K562 (cell line): ENCODE measurements at regions not wholly inside any gene's neighbourhood (a gene's known extent, or its start where the extent isn't known, plus 50 kb on each side); places are given as distances from the start of the nearest gene placed in this dataset.

Experiments used
- ATAC-seq: fragments of 200-7000 bp; cut with Tn5 transposase; 3 replicates; pipeline ENCODE4 v1.9.1; 2020; ENCODE audit warnings: moderate library complexity
- BruUV-seq: library from RNA; stranded (reverse); fragments of 400-500 nt; replicated peaks from 2 replicates; lab custom pipeline; 2021; lab: Mats Ljungman, UMichigan
- CTCF ChIA-PET: fragments of 300-600 bp; formaldehyde crosslinking; extraction: SDS; loops from one replicate; lab custom pipeline; 2021; ENCODE audit warnings: low intra/inter-chr PET ratio; lab: Yijun Ruan, JAX
- POLR2A ChIA-PET: fragments of 300-600, 350-650 bp; sonication (Branson Sonifier 250); formaldehyde crosslinking; extraction: SDS; loops from one replicate; lab custom pipeline; 2021; ENCODE audit warnings: antibody characterized with exemption, inconsistent platforms; lab: Yijun Ruan, JAX
- DNase-seq, 4 experiments: peaks; one replicate each; pipeline versions ENCODE4 v3.0.0 to v3.0.0-alpha.2; 2011 to 2018; ENCODE audit warnings: low spot score in 3 of 4, mixed read lengths in 3 of 4; ENCODE audit errors: extremely low read depth in 1 of 4
- FAIRE-seq: peaks from 2 replicates; lab custom pipeline; 2011; peaks lifted over from hg19 to GRCh38; lab: Jason Lieb, UNC
- H2AFZ ChIP-seq: 2 replicates; pipeline ENCODE4 v1.6.0; 2011; ENCODE audit warnings: low read depth, low read length, control low read depth, inconsistent platforms
- H3K27ac ChIP-seq: fragments of 200-600 bp; 3 replicates; pipeline ENCODE4 v1.8.0; 2011; ENCODE audit warnings: low read depth, mild to moderate bottlenecking, control low read depth, inconsistent platforms, low read length, moderate library complexity, mixed read lengths; ENCODE audit errors: extremely low read depth
- H3K27me3 ChIP-seq, 2 experiments: fragments of 300-600 bp in 1 of 2; 2 replicates in 1 of 2; 3 replicates in 1 of 2; pipeline versions ENCODE4 v1.6.0 to v1.8.0; 2011; ENCODE audit warnings: inconsistent platforms in 2 of 2, low read length in 2 of 2, mild to moderate bottlenecking in 1 of 2, mixed read lengths in 1 of 2, moderate library complexity in 1 of 2; ENCODE audit not compliant: control insufficient read depth in 2 of 2, insufficient read depth in 2 of 2
- H3K36me3 ChIP-seq: fragments of 300-600 bp; 3 replicates; pipeline ENCODE4 v1.8.0; 2011; ENCODE audit warnings: mild to moderate bottlenecking, low read length, inconsistent platforms; ENCODE audit not compliant: control insufficient read depth, insufficient read depth
- H3K4me1 ChIP-seq, 2 experiments: fragments of 200-600 bp in 1 of 2; replicated peaks in 1 of 2; 2 replicates in 1 of 2; 3 replicates in 1 of 2; pipeline versions ENCODE4 v1.5.1 to v1.8.0; 2011; ENCODE audit warnings: inconsistent platforms in 2 of 2, low read length in 2 of 2, mild to moderate bottlenecking in 1 of 2, mixed read lengths in 1 of 2, moderate library complexity in 1 of 2; ENCODE audit not compliant: control insufficient read depth in 2 of 2, insufficient read depth in 2 of 2
- H3K4me2 ChIP-seq: 2 replicates; pipeline ENCODE4 v1.6.1; 2011; ENCODE audit warnings: low read length, control low read depth, inconsistent platforms, mixed read lengths; ENCODE audit not compliant: insufficient read depth
- H3K4me3 ChIP-seq: fragments of 200-600 bp; sonication (generic), shearing (Covaris generic); 2 replicates; pipeline ENCODE4 v1.5.1; 2016; ENCODE audit warnings: control low read depth, inconsistent platforms
- H3K79me2 ChIP-seq: fragments of 200-600 bp; 3 replicates; pipeline ENCODE4 v1.8.0; 2011; ENCODE audit warnings: low read length, inconsistent platforms; ENCODE audit not compliant: control insufficient read depth, insufficient read depth
- H3K9ac ChIP-seq, 2 experiments: 2 replicates each; pipeline versions ENCODE4 v1.6.0 to v1.6.1; 2011; ENCODE audit warnings: low read depth in 2 of 2, low read length in 2 of 2, control low read depth in 1 of 2, inconsistent platforms in 1 of 2, mild to moderate bottlenecking in 1 of 2, mixed read lengths in 1 of 2; ENCODE audit not compliant: insufficient read depth in 1 of 2
- H3K9me1 ChIP-seq: one replicate; pipeline ENCODE4 v1.6.0; 2011; ENCODE audit warnings: inconsistent platforms, mild to moderate bottlenecking, low read length, moderate library complexity; ENCODE audit not compliant: control insufficient read depth, insufficient read depth
- H3K9me3 ChIP-seq: replicated peaks from 2 replicates; pipeline ENCODE4 v1.5.1; 2011; ENCODE audit warnings: low read depth, low read length, inconsistent platforms; ENCODE audit not compliant: control insufficient read depth, insufficient read depth
- H4K20me1 ChIP-seq: replicated peaks from 2 replicates; pipeline ENCODE4 v1.6.1; 2011; ENCODE audit warnings: low read length, inconsistent platforms, mixed read lengths; ENCODE audit not compliant: control insufficient read depth, insufficient read depth
- CAMTA2 ChIP-seq: fragments of 250-450 bp; sonication (Bioruptor Pico); conservative IDR thresholded peaks from 2 replicates; pipeline ENCODE4 v1.5.1; 2022
- E2F3 ChIP-seq: fragments of 250-450 bp; sonication (Bioruptor Pico); IDR thresholded peaks from 2 replicates; pipeline ENCODE4 v1.4.0; 2020; ENCODE audit warnings: mild to moderate bottlenecking
- EWSR1 ChIP-seq: fragments of 450-650 bp; IDR thresholded peaks from 2 replicates; pipeline ENCODE4 v1.6.1; 2018; ENCODE audit warnings: borderline replicate concordance, mild to moderate bottlenecking, low read depth, moderate library complexity; ENCODE audit not compliant: partially characterized antibody
- FOXM1 ChIP-seq, 2 experiments: fragments of 450-650 bp in 1 of 2; sonication (generic) in 1 of 2; formaldehyde crosslinking in 1 of 2; IDR thresholded peaks; 2 replicates each; pipeline versions ENCODE4 v1.6.1 to v1.9.0; 2017 to 2022; ENCODE audit warnings: low read depth in 2 of 2, mild to moderate bottlenecking in 2 of 2, missing genetic modification reagents in 1 of 2, moderate library complexity in 1 of 2
- GATAD2A ChIP-seq: fragments of 450-650 bp; IDR thresholded peaks from 2 replicates; pipeline ENCODE4 v1.6.1; 2017
- IRF1 ChIP-seq: sonication (generic); formaldehyde crosslinking; IDR thresholded peaks from 2 replicates; pipeline ENCODE4 v1.8.0; 2022; ENCODE audit warnings: missing genetic modification reagents, mild to moderate bottlenecking, borderline replicate concordance
- PHF8 ChIP-seq: fragments of 200-600 bp; sonication (generic); IDR thresholded peaks from 2 replicates; pipeline ENCODE4 v1.6.1; 2012; ENCODE audit warnings: mixed run types, mild to moderate bottlenecking, inconsistent platforms, low read length, moderate library complexity, borderline replicate concordance
- PURB ChIP-seq: sonication (generic); formaldehyde crosslinking; IDR thresholded peaks from 2 replicates; pipeline ENCODE4 v1.9.0; 2021; ENCODE audit warnings: low read depth, mild to moderate bottlenecking, missing genetic modification reagents
- RBFOX2 ChIP-seq: fragments of 200-400 bp; formaldehyde crosslinking; IDR thresholded peaks from 2 replicates; pipeline ENCODE4 v1.6.1; 2017; ENCODE audit warnings: low read depth, mild to moderate bottlenecking, low read length, moderate library complexity
- SAP30 ChIP-seq: fragments of 200-600 bp; sonication (generic); IDR thresholded peaks from 2 replicates; pipeline ENCODE4 v1.6.1; 2012; ENCODE audit warnings: borderline replicate concordance, low read depth, mild to moderate bottlenecking, moderate library complexity, low read length, control low read depth, inconsistent platforms; ENCODE audit not compliant: insufficient read depth, poor library complexity, severe bottlenecking
- SRSF7 ChIP-seq: fragments of 200-400 bp; formaldehyde crosslinking; optimal IDR thresholded peaks from 2 replicates; pipeline ENCODE3; 2017; ENCODE audit warnings: mild to moderate bottlenecking, low read depth, low read length
- SUPT5H ChIP-seq: fragments of 450-650 bp; IDR thresholded peaks from 2 replicates; pipeline ENCODE4 v1.6.1; 2016
- TSC22D4 ChIP-seq: fragments of 450-650 bp; IDR thresholded peaks from 2 replicates; pipeline ENCODE4 v1.6.1; 2016; ENCODE audit warnings: missing genetic modification characterization, missing biosample characterization, control low read depth
- ZKSCAN1 ChIP-seq: fragments of 150-350 bp; IDR thresholded peaks from 2 replicates; pipeline ENCODE4 v1.6.1; 2016; ENCODE audit warnings: low read depth, low read length
- ZNF232 ChIP-seq: sonication (generic); formaldehyde crosslinking; IDR thresholded peaks from 2 replicates; pipeline ENCODE4 v1.8.0; 2022; ENCODE audit warnings: mild to moderate bottlenecking, missing genetic modification reagents
- whole genome bisulfite sequencing: fragments of 100-300 bp; shearing (Covaris generic); methylation state at CpG from one replicate; pipeline ENCODE4 v1.1.6; 2016; ENCODE audit warnings: low coverage, mixed read lengths; ENCODE audit not compliant: insufficient coverage; ENCODE audit errors: missing lambda C conversion rate; 5-methylcytosine and 5-hydroxymethylcytosine counted together
- in situ Hi-C: fragments of 300-500 bp; cut with MboI; formaldehyde crosslinking; loops from 4 replicates; pipeline ENCODE4 v1.15.0; 2018; ENCODE audit warnings: inconsistent platforms, mixed read lengths
- intact Hi-C: fragments of 100-400 bp; cut with micrococcal nuclease; formaldehyde crosslinking; loops from 2 replicates; pipeline ENCODE4 v1.14.2; 2022
- TF ChIP-seq, protein P1 (sequence below): fragments of 250-450 bp; sonication (Bioruptor Pico); IDR thresholded peaks from 2 replicates; pipeline ENCODE4 v1.8.0; 2022; ENCODE audit warnings: inconsistent platforms, mild to moderate bottlenecking, moderate library complexity, borderline replicate concordance

GRCh38 chr14:101509730-101510371 is 51.4 kb upstream of the DIO3 start:
- Histone ChIP-seq H3K79me2 (no peaks in the 10 kb centered on the region), H3K4me2 (no peak overlapping the region), H2AFZ (no peak overlapping the region), H3K4me1 (peaks cover 0 to 3% of the 10 kb centered on the region in 2 experiments; a peak in 2 of 5 replicates), H3K4me3 (no peak overlapping the region), H3K36me3 (no peaks in the 10 kb centered on the region), H3K9me1 (no peaks in the 10 kb centered on the region), H3K27me3 (peaks cover 0 to 58% of the 10 kb centered on the region in 2 experiments; a peak in 3 of 5 replicates), H3K27ac (no peak overlapping the region), H3K9ac (no peak overlapping the region), H3K9me3 (no peaks in the 10 kb centered on the region), H4K20me1 (no peaks in the 10 kb centered on the region)
- ChIA-PET POLR2A (no interaction called here), CTCF (no interaction called here)
- DNase-seq (no peak), FAIRE-seq (no peak), ATAC-seq (no peak)
- no TSS peak for BruUV-seq
- TF ChIP-seq SAP30 (no peak), ZNF232 (CRISPR knock-in tag) (no peak), E2F3 (CRISPR knock-in tag) (no peak), ZKSCAN1 (no peak), SUPT5H (no peak), SRSF7 (no peak), EWSR1 (no peak), TSC22D4 (tag) (no peak), GATAD2A (no peak), PURB (CRISPR knock-in tag) (no peak), CAMTA2 (no peak), RBFOX2 (no peak), IRF1 (CRISPR knock-in tag) (no peak), FOXM1 (IDR thresholded peaks at IDR 0.05; ENCODE audit: low read depth) (no peak), FOXM1 (CRISPR knock-in tag; IDR thresholded peaks at IDR 0.05; ENCODE audit: low read depth) (no peak), PHF8 (no peak)
- TF ChIP-seq, protein P1, sequence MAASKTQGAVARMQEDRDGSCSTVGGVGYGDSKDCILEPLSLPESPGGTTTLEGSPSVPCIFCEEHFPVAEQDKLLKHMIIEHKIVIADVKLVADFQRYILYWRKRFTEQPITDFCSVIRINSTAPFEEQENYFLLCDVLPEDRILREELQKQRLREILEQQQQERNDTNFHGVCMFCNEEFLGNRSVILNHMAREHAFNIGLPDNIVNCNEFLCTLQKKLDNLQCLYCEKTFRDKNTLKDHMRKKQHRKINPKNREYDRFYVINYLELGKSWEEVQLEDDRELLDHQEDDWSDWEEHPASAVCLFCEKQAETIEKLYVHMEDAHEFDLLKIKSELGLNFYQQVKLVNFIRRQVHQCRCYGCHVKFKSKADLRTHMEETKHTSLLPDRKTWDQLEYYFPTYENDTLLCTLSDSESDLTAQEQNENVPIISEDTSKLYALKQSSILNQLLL (CRISPR knock-in tag): no peak
- in situ Hi-C loops: no loop called here
- WGBS: 6% methylated on average over 9 of the region's 21 CpGs
- intact Hi-C loops: no loop called here
